HCT116 (cell line): ENCODE measurements at regions not wholly inside any gene's neighbourhood (a gene's known extent, or its start where the extent isn't known, plus 50 kb on each side); places are given as distances from the start of the nearest gene placed in this dataset.

ENCODE experiments used
- ATAC-seq: fragments of 200-7000 bp; cut with Tn5 transposase; 2 replicates; pipeline ENCODE4 v1.9.1; 2020; ENCODE audit warnings: mild to moderate bottlenecking, moderate library complexity
- BruUV-seq: library from RNA; stranded (reverse); fragments of 400-500 nt; replicated peaks from 2 replicates; lab custom pipeline; 2021; lab: Mats Ljungman, UMichigan
- CTCF ChIA-PET: fragments of 300-600 bp; sonication (Branson Sonifier 250); formaldehyde crosslinking; loops from one replicate; lab custom pipeline; 2021; ENCODE audit warnings: antibody characterized with exemption; lab: Charles Lee
- POLR2A ChIA-PET: fragments of 300-600, 350-600 bp; sonication (Branson Sonifier 250); formaldehyde crosslinking; loops from one replicate; lab custom pipeline; 2021; ENCODE audit warnings: antibody characterized with exemption; lab: Charles Lee
- RAD21 ChIA-PET, 2 experiments: fragments of 300-600 bp; sonication (Branson Sonifier 250); formaldehyde crosslinking; loops; one replicate each; lab custom pipeline; 2023; ENCODE audit warnings: low total read pairs in 2 of 2; ENCODE audit not compliant: uncharacterized antibody in 2 of 2, unreplicated experiment in 2 of 2, low non-redundant PET in 1 of 2; lab: Charles Lee
- DNase-seq: peaks from one replicate; pipeline ENCODE4 v3.0.0-alpha.2; 2010; ENCODE audit warnings: low read depth, low spot score
- H2AFZ ChIP-seq: fragments of 200-600 bp; shearing (Covaris generic), sonication (generic); 2 replicates; pipeline ENCODE4 v1.6.1; 2017; ENCODE audit warnings: low read depth, mixed run types, mixed read lengths, antibody characterized with exemption, low read length; ENCODE audit not compliant: poor library complexity, severe bottlenecking
- H3K27ac ChIP-seq: 2 replicates; pipeline ENCODE4 v1.5.1; 2012; ENCODE audit warnings: low read depth, low read length
- H3K27me3 ChIP-seq: fragments of 200-600 bp; sonication (generic); 2 replicates; pipeline ENCODE4 v1.6.1; 2016; ENCODE audit warnings: mixed run types, low read length, mixed read lengths; ENCODE audit not compliant: insufficient read depth
- H3K36me3 ChIP-seq, 2 experiments: fragments of 200-500 bp in 1 of 2; fragments of 200-600 bp in 1 of 2; sonication (Bioruptor generic) in 1 of 2; sonication (generic) in 1 of 2; 2 replicates each; pipeline versions ENCODE4 v1.5.1 to v1.6.1; 2014 to 2016; ENCODE audit warnings: low read length in 2 of 2, inconsistent platforms in 1 of 2, mixed read lengths in 1 of 2, mixed run types in 1 of 2; ENCODE audit not compliant: insufficient read depth in 2 of 2, control insufficient read depth in 1 of 2
- H3K4me1 ChIP-seq, 2 experiments: fragments of 200-600 bp in 1 of 2; sonication (generic) in 1 of 2; 2 replicates each; pipeline versions ENCODE4 v1.5.1 to v1.6.1; 2012 to 2017; ENCODE audit warnings: low read length in 2 of 2, inconsistent platforms in 1 of 2, mild to moderate bottlenecking in 1 of 2, mixed read lengths in 1 of 2, mixed run types in 1 of 2, moderate library complexity in 1 of 2; ENCODE audit not compliant: insufficient read depth in 2 of 2, control insufficient read depth in 1 of 2
- H3K4me2 ChIP-seq: fragments of 200-600 bp; sonication (generic); 2 replicates; pipeline ENCODE4 v1.6.1; 2017; ENCODE audit warnings: mixed run types, low read length, mixed read lengths
- H3K4me3 ChIP-seq, 2 experiments: fragments of 200-600 bp in 1 of 2; sonication (generic) in 1 of 2; replicated peaks in 1 of 2; 2 replicates each; pipeline ENCODE4 v1.5.1; 2011 to 2016; ENCODE audit warnings: low read length in 2 of 2, control low read depth in 1 of 2, low read depth in 1 of 2, mild to moderate bottlenecking in 1 of 2, mixed read lengths in 1 of 2, mixed run types in 1 of 2
- H3K79me2 ChIP-seq: fragments of 200-600 bp; sonication (generic); 2 replicates; pipeline ENCODE4 v1.6.1; 2017; ENCODE audit warnings: mild to moderate bottlenecking, mixed run types, low read length, moderate library complexity, mixed read lengths; ENCODE audit not compliant: insufficient read depth
- H3K9ac ChIP-seq: fragments of 200-600 bp; sonication (generic); 2 replicates; pipeline ENCODE4 v1.6.1; 2016; ENCODE audit warnings: low read length, mixed read lengths
- H3K9me2 ChIP-seq: fragments of 200-600 bp; sonication (generic), shearing (Covaris generic); 2 replicates; pipeline ENCODE4 v1.6.1; 2017; ENCODE audit warnings: mixed run types, mild to moderate bottlenecking, moderate library complexity; ENCODE audit not compliant: insufficient read depth
- H3K9me3 ChIP-seq, 2 experiments: fragments of 200-500 bp in 1 of 2; fragments of 200-600 bp in 1 of 2; sonication (Bioruptor generic) in 1 of 2; sonication (generic) in 1 of 2; 2 replicates each; pipeline ENCODE4 v1.6.1; 2014 to 2017; ENCODE audit warnings: low read length in 2 of 2, mixed read lengths in 2 of 2, inconsistent platforms in 1 of 2, low read depth in 1 of 2, mild to moderate bottlenecking in 1 of 2, mixed run types in 1 of 2, moderate library complexity in 1 of 2; ENCODE audit not compliant: control insufficient read depth in 1 of 2, insufficient read depth in 1 of 2
- H4K20me1 ChIP-seq: fragments of 200-600 bp; sonication (generic), shearing (Covaris generic); 2 replicates; pipeline ENCODE4 v1.6.1; 2017; ENCODE audit warnings: mixed run types, mild to moderate bottlenecking, moderate library complexity; ENCODE audit not compliant: insufficient read depth
- CBX3 ChIP-seq: IDR thresholded peaks from 2 replicates; pipeline ENCODE4 v1.6.1; 2012; ENCODE audit warnings: low read depth
- CTCF ChIP-seq, 3 experiments: fragments of 200-600 bp in 1 of 3; sonication (generic) in 1 of 3; IDR thresholded peaks in 2 of 3; conservative IDR thresholded peaks in 1 of 3; 2 replicates each; pipeline ENCODE4 v1.5.1; 2012 to 2017; ENCODE audit warnings: low read depth in 2 of 3, low read length in 2 of 3, antibody characterized with exemption in 1 of 3, borderline replicate concordance in 1 of 3, control low read depth in 1 of 3, mild to moderate bottlenecking in 1 of 3, mixed read lengths in 1 of 3, mixed run types in 1 of 3, moderate library complexity in 1 of 3; ENCODE audit not compliant: insufficient read depth in 1 of 3
- EGR1 ChIP-seq: IDR thresholded peaks from 2 replicates; pipeline ENCODE4 v1.6.1; 2012; ENCODE audit warnings: low read depth
- ELF1 ChIP-seq: IDR thresholded peaks from 2 replicates; pipeline ENCODE4 v1.6.1; 2012; ENCODE audit warnings: low read depth, borderline replicate concordance
- FOSL1 ChIP-seq: IDR thresholded peaks from 2 replicates; pipeline ENCODE4 v1.6.1; 2012; ENCODE audit warnings: low read depth
- JUND ChIP-seq: IDR thresholded peaks from 2 replicates; pipeline ENCODE4 v1.6.1; 2012
- POLR2AphosphoS5 ChIP-seq: IDR thresholded peaks from 2 replicates; pipeline ENCODE4 v1.6.1; 2011; ENCODE audit warnings: mild to moderate bottlenecking, low read depth, low read length, moderate library complexity
- RAD21 ChIP-seq: IDR thresholded peaks from 2 replicates; pipeline ENCODE4 v1.6.1; 2012; ENCODE audit warnings: low read depth, mild to moderate bottlenecking
- SIN3A ChIP-seq: IDR thresholded peaks from 2 replicates; pipeline ENCODE4 v1.6.1; 2012; ENCODE audit warnings: low read depth
- SP1 ChIP-seq: IDR thresholded peaks from 2 replicates; pipeline ENCODE4 v1.6.1; 2012; ENCODE audit warnings: low read depth
- SRF ChIP-seq: IDR thresholded peaks from 2 replicates; pipeline ENCODE4 v1.6.1; 2012; ENCODE audit warnings: low read depth
- TCF7L2 ChIP-seq: IDR thresholded peaks from 2 replicates; pipeline ENCODE4 v1.7.0; 2011; ENCODE audit warnings: borderline replicate concordance, inconsistent platforms; ENCODE audit not compliant: insufficient read depth, insufficient read length; ENCODE audit errors: extremely low read depth
- YY1 ChIP-seq: IDR thresholded peaks from 2 replicates; pipeline ENCODE4 v1.6.1; 2011; ENCODE audit warnings: low read length, low read depth, moderate library complexity, mild to moderate bottlenecking; ENCODE audit not compliant: insufficient replicate concordance; ENCODE audit errors: extremely low read depth
- ZFX ChIP-seq: fragments of 450-650 bp; IDR thresholded peaks from 2 replicates; pipeline ENCODE4 v1.6.1; 2017
- ZNF274 ChIP-seq: fragments of 200-500 bp; sonication (Bioruptor generic); IDR thresholded peaks from 2 replicates; pipeline ENCODE4 v1.6.1; 2014; ENCODE audit warnings: mild to moderate bottlenecking, low read depth, low read length, inconsistent platforms
- intact Hi-C: fragments of 100-400 bp; cut with micrococcal nuclease; formaldehyde crosslinking; loops from 2 replicates; pipeline ENCODE4 v1.10.0; 2022
- TF ChIP-seq, protein P1 (sequence below): IDR thresholded peaks from 2 replicates; pipeline ENCODE4 v1.6.1; 2012
- TF ChIP-seq, protein P2 (sequence below): IDR thresholded peaks from 2 replicates; pipeline ENCODE4 v1.6.1; 2011; ENCODE audit warnings: mild to moderate bottlenecking, low read length, moderate library complexity; ENCODE audit not compliant: insufficient replicate concordance; ENCODE audit errors: extremely low read depth
- TF ChIP-seq, protein P3 (sequence below): IDR thresholded peaks from 2 replicates; pipeline ENCODE4 v1.6.1; 2012
- TF ChIP-seq, protein P4 (sequence below): IDR thresholded peaks from 2 replicates; pipeline ENCODE4 v1.6.1; 2012; ENCODE audit warnings: low read depth

DNA sequence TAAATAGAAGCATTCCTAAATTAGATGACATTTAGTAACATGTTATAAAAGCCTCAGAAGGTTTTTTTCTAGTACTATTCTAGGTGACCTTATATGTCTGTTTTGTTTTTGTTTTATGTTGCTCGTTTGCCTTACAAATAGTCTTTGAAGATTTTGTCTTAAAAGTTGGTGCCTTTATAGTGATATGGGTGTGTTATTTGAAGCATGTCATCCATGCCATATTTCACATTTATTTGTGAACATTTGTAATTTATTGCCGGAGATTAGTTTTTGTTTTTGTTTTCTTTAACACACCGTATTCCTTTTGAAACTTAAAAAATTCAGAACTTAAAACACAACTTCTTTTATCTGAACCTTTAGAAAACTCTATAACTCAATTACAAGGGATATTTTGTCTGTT is 422.8 kb upstream of the PCDH9 start:
- no peak for ATAC-seq
- Histone ChIP-seq H3K36me3 (no peaks in the 10 kb centered on the region), H3K9ac (no peak overlapping the region), H3K4me1 (no peaks in the 10 kb centered on the region), H3K4me3 (no peak overlapping the region), H3K4me2 (no peak overlapping the region), H3K27me3 (no peaks in the 10 kb centered on the region), H3K9me3 (no peaks in the 10 kb centered on the region), H3K9me2 (no peaks in the 10 kb centered on the region), H3K27ac (no peak overlapping the region), H2AFZ (no peak overlapping the region), H3K79me2 (no peaks in the 10 kb centered on the region), H4K20me1 (no peaks in the 10 kb centered on the region; the same call in 1 of the 2 replicates)
- TF ChIP-seq, protein P1, sequence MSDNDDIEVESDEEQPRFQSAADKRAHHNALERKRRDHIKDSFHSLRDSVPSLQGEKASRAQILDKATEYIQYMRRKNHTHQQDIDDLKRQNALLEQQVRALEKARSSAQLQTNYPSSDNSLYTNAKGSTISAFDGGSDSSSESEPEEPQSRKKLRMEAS: no peak
- TF ChIP-seq RAD21: no peak
- TF ChIP-seq CTCF (IDR thresholded peaks at IDR 0.05 in 2 of 3, conservative IDR thresholded peaks at IDR 0.05 in 1 of 3; ENCODE audit: borderline replicate concordance in 1 of 3, insufficient read depth in 1 of 3, low read depth in 2 of 3, low read length in 2 of 3): no peak
- no peak for TF ChIP-seq CBX3
- TF ChIP-seq ZFX: no peak
- no peak for TF ChIP-seq SP1
- TF ChIP-seq YY1: no peak
- TF ChIP-seq SIN3A: no peak
- TF ChIP-seq FOSL1: no peak
- TF ChIP-seq, protein P2, sequence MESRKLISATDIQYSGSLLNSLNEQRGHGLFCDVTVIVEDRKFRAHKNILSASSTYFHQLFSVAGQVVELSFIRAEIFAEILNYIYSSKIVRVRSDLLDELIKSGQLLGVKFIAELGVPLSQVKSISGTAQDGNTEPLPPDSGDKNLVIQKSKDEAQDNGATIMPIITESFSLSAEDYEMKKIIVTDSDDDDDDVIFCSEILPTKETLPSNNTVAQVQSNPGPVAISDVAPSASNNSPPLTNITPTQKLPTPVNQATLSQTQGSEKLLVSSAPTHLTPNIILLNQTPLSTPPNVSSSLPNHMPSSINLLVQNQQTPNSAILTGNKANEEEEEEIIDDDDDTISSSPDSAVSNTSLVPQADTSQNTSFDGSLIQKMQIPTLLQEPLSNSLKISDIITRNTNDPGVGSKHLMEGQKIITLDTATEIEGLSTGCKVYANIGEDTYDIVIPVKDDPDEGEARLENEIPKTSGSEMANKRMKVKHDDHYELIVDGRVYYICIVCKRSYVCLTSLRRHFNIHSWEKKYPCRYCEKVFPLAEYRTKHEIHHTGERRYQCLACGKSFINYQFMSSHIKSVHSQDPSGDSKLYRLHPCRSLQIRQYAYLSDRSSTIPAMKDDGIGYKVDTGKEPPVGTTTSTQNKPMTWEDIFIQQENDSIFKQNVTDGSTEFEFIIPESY: no peak
- no peak for TF ChIP-seq ZNF274
- TF ChIP-seq, protein P3, sequence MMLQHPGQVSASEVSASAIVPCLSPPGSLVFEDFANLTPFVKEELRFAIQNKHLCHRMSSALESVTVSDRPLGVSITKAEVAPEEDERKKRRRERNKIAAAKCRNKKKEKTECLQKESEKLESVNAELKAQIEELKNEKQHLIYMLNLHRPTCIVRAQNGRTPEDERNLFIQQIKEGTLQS: no peak
- TF ChIP-seq SRF: no peak
- TF ChIP-seq TCF7L2: no peak
- TF ChIP-seq JUND: no peak
- no peak for TF ChIP-seq EGR1
- no peak for TF ChIP-seq ELF1
- TF ChIP-seq POLR2AphosphoS5: no peak
- TF ChIP-seq, protein P4, sequence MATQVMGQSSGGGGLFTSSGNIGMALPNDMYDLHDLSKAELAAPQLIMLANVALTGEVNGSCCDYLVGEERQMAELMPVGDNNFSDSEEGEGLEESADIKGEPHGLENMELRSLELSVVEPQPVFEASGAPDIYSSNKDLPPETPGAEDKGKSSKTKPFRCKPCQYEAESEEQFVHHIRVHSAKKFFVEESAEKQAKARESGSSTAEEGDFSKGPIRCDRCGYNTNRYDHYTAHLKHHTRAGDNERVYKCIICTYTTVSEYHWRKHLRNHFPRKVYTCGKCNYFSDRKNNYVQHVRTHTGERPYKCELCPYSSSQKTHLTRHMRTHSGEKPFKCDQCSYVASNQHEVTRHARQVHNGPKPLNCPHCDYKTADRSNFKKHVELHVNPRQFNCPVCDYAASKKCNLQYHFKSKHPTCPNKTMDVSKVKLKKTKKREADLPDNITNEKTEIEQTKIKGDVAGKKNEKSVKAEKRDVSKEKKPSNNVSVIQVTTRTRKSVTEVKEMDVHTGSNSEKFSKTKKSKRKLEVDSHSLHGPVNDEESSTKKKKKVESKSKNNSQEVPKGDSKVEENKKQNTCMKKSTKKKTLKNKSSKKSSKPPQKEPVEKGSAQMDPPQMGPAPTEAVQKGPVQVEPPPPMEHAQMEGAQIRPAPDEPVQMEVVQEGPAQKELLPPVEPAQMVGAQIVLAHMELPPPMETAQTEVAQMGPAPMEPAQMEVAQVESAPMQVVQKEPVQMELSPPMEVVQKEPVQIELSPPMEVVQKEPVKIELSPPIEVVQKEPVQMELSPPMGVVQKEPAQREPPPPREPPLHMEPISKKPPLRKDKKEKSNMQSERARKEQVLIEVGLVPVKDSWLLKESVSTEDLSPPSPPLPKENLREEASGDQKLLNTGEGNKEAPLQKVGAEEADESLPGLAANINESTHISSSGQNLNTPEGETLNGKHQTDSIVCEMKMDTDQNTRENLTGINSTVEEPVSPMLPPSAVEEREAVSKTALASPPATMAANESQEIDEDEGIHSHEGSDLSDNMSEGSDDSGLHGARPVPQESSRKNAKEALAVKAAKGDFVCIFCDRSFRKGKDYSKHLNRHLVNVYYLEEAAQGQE: no peak
- ChIA-PET CTCF (no interaction called here), RAD21 (no interaction called here), POLR2A (no interaction called here)
- intact Hi-C loops: no loop called here
- no peak for DNase-seq
- BruUV-seq: no TSS peak
